ENCODE measurements at regions not wholly inside any gene's neighbourhood (a gene's known extent, or its start where the extent isn't known, plus 50 kb on each side); places are given as distances from the start of the nearest gene placed in this dataset.

DNA sequence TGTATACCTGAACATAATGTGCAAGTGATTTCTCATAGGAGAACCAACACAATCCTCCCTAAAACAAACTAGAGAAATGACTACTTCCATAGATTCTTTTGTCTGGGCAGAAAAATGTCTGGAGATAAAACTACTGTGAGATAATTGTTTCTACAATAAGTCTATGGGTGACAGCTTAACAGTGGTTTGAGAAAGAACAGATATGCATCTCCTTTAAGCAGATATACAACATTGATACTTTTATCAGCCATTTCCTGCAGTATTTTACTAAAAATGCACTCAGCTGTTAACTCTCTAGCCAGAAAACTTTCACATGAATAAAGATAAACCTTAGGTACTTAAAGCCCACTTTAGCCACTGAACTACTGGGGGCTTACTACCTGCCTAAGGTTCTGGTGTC lies 1132.4 kb downstream of the EFNB2 start:
- TF ChIP-seq GATA3 (IDR thresholded peaks at IDR 0.05; ENCODE audit: low read depth, low read length) = no peak
- no peak for TF ChIP-seq GATA2 (IDR thresholded peaks at IDR 0.05; ENCODE audit: low read depth, low read length)

All from SH-SY5Y (cell line).